ENCODE measurements at regions not wholly inside any gene's neighbourhood (a gene's known extent, or its start where the extent isn't known, plus 50 kb on each side); places are given as distances from the start of the nearest gene placed in this dataset.

DNA sequence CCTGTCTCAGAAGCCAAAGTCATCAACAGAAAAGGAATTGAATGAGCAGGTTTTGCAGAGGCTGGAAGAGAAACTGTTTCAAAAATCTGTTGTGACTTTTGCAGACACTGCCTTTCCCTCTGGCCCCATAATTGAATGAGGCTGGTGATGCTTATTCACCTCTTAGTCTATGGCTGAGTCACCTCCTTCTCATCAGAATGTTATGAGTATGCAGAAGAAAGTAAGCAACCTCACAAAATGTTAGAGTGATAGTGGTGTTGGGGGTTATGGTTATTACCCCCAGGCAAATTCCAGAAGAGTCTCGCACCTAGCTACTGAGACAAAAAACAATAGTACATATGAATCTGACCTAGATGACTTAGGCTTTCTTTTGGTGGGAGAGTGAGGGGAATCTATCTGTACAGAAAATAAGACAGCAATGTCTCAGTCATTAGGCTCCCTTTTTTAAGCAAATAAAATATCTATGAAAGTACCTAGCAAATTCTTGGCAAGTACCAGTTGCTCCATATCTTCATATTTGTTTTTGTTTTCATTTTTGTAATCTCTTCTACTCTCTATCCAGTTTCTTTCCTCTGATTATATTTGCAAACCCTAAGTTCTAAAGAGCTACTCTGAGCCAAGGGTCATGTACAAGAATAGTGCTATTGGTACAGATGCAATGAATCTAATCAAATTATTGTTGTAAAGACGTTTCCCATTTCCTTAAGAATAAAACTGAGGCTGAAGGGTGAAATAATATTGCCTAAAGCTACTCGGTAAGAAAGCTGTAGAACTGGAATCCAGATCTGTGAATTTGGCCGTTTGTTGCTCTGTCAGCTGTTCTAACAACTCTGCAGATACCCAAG, 498.1 kb upstream of the TNC start:
- no peak for DNase-seq

DNA sequence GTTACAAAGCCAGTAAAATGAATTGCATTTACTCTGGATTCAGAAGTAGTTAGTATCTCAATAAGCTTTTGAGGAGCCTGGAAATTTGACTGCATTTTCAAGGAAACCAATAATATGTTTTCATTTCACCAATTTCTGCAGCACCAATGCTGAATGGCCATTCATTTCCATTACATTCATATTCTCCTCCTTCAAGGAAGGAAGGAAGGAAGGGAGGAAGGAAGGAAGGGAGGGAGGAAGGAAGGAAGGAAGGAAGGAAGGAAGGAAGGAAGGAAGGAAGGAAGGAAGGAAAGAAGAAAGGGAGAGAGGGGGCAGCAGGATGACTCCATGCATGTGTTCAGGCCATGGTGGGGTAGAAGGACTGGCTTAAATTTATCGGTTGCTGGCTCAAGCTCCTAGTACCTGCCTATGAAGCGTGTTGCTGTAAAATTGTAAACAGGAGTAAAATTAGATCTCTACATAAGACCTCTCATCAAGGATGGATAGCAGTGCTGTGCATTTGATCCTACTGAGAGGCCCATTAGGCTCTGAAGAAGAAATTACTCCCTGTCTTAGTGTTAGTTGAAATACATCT, 498.8 kb upstream of the TNC start:
- no peak for DNase-seq

DNA sequence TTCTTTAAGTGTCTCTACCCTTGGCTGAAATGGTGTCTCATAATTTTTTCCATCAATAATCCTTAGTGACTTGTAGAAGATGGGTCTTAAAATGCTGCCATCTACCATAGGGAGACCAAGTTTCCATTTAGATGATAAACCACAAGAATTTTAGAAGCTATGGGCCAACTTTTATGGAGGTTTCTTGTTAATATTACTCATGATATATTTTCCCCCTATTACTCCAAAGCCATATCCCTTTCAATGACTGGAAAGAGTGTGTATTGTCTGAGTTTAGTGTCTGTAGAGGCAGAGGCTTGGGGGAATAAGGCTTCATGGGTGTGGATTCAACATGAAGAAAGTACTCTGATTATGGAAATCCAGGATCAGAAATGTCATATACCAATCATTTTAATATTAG, 507.3 kb upstream of the TNC start:
- no peak for DNase-seq

DNA sequence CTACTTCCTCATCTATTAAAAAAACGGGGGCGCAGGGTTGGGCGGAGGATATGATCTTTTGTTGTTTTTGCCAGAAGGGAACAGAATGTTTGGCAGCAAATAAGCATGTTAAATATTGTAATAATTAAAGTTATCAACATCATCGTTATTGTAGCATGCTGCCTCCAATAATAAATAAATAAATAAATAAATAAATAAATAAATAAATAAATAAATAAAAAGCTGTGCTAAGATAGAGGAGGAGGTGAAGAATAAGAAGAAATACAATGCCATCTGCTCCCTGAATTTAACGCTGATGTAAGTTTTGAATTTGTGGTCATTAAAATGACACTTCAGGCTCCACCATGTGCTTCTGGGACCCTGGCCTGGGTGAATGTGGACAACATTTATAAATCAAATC, 508.0 kb upstream of the TNC start:
- no peak for DNase-seq

DNA sequence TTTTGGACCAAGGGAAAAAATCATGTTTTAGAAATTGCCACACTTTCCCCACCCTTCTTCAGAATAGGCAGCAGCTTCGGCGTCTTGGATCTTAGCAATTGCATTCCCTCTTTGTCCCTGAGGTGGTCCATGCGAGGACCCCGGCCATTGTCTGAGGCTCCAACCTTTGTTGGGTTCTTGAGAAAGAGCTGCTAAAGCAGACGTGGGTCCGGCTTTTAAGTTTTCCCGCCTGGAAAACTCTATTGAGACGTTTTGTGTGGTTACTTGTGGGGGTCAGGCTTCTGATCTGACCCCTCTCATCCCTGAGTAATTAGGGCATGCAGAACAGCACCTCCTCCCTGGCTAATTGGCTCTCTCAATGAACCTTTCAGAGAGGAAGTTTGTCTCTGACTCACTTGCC, 509.6 kb upstream of the TNC start:
- no peak for DNase-seq

DNA sequence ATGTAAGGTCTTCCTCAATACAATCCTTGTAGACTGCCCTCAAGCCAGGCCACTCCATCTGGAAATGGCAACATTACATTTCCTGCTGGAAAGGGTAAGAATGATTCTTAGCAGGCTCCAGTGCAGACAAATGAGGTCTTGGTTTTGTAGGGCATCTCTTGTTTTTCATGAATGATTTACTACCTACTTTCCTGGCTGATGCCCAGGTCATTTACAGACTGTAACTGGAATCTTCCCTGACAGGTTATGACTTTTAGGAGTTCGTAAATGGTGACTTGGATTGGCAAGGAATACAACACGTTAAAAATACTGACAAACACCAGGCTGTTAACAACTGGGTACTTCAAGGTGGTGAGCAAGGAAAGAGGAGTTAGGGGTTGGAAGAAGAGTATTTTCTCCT, 510.5 kb upstream of the TNC start:
- DNase-seq, result no peak

DNA sequence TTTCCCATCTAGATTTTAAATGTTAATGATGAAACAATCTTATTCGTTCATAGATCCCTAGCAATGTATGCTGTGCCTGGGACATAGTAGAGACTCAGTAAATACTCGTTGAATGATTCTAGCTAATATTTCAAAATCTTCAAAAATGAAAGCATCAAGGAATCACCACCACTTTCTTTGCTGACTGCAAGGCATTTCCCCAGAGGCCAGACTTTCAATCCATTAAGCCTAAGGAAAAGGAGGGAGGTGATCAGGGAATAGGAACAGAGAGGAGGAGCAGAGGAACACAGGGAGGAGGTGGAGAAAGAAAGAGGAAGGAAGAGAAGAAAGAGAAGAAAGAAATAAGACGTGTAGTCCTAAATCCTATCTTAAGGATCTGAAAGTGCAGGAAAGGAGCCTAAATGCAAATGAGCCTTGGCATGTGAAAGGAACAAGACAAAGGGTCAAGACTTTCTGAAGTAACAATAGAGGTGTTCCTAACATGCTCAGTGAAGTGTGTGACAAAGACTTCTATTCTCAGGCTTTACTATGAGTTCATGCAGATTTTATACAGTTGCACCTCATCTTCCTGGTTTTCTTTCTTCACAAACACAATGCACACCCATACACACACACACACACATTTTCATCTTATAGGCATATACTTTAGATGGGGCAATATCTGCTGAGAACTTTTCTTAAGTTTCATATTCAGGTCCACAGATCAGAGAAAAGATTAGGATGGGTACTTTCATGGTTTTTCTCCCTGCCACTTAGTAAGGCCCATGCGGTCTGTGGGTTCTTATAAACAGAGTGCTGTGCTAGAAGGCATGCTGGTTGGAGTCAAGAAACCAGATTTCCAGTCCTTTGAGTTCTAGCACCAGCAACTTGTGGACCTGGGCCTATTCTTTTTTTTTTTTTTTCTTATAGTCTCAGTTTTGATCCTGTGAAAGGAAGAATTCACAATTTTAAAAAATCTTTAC, 512.2 kb upstream of the TNC start:
- no peak for DNase-seq

DNA sequence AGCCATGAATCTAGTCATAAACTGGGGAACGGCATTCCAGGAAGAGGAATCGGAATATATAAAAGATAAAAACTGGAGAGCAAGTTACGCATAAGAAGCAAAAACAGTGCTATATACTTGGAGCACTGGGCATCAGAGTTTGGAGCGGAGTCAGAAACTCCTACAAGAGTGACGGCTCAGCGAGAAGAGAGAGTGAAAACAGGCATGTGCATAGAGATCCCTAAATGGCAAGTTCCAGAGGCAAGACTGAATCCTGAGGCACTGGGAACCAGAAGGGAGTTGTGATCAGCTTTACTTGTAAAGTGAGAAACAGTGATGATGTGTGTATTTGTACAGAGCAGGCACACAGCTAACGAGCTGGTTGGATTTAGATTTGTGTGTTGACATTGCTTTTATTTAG, 514.4 kb upstream of the TNC start:
- no peak for DNase-seq

DNA sequence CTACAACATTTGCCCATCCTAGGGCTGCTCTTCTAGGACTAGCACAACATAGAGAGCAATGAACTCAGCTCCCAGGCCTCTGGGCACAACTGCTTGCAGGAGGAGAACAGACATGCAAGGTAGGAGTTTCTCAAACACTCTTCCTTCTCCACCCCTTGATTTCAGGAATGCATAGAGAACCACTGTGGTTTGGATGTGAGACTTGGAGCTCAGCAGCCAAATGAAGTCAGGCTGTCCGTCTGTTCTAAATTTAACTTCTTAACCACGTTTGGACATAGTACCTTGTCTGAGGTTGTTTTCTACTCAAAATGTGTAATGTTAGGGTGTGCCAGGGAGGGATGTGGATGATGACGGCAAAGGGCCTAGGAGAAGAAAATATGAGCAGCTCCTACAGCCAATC, 515.1 kb upstream of the TNC start:
- no peak for DNase-seq

DNA sequence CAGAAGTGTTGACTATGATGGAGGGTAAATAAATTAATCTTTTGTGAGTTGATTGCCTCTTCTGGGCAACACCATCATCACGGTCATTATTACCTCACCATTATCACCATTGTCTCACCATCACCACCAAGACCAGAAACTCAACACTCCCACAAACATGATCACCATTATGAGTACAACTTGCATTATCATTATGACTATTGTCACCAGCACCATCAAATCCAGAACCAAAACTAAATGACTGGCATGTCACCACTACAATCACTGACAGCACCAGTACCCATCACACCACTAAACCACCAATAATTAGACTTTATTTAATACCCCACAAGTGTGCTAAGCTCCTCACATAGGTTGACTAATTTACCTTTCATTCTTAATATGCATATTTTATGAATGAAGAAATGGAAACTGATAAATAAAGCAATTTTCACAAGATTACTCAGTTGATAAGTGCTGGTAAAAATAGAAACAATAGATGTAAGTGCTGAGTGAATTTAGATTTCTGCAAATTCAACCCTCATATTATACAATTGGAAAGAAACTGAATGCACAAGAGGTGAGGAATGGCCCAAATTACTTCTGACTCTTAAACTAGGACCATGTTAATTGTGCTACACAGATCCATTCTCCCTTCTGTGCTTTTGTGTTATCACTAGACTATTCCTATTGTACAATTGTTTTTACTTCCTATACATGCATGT, 517.8 kb upstream of the PAPPA start:
- no peak for DNase-seq

DNA sequence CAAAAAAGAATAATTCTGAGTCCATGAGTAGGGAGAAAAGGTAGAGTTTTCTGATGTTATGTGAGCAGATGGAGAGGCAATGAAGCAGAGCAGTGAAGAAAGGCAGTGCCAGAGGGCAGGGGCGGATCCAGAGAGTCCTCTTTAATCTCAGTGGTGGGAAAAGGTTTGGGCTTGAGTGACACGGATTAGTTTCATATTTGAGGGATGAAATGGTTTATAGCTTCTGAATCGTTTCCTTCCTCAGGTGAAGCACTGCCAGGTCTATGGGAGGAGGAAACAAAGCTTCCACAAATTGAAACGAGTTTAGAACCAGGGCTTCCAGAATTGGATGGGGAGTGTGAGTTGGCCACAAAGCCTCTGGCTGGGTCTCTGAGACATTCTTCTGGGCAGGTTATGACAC, 517.0 kb upstream of the PAPPA start:
- no peak for DNase-seq

DNA sequence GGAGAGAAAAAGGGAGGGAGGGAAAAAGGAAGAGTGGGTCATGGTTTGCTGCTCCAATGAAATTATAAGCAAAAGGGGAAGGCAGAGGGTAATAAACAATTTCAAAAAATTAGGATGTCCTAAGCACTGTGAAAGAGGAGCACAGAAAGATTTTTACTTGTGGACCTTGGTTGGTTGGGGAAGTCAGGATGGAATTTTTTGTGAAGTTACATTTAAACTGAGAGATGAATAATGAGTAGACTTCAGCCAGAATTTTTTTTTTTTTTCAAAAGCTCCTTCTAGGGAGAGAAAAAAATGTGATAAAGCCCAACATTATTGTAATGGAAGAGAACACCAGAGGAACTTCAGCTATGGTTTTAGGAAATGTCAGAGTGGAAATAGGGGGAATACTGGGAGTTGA, 515.9 kb upstream of the PAPPA start:
- DNase-seq, result no peak

DNA sequence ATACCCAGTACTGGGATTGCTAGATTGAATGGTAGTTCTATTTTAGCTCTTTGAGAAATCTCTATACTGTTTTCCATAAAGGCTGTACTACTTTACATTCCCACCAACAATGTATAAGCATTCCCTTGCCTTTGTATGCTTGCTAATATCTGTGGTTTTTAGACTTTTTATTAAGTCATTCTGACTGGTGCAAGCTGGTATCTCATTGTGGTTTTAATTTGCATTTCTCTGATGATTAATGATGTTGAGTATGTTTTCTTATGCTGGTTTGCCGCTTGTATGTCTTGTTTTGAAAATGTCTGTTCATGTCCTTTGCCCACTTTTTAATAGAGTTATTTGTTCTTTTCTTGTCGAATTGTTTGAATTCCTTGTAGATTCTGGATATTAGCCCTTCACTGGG, 512.7 kb upstream of the PAPPA start:
- DNase-seq, result no peak

DNA sequence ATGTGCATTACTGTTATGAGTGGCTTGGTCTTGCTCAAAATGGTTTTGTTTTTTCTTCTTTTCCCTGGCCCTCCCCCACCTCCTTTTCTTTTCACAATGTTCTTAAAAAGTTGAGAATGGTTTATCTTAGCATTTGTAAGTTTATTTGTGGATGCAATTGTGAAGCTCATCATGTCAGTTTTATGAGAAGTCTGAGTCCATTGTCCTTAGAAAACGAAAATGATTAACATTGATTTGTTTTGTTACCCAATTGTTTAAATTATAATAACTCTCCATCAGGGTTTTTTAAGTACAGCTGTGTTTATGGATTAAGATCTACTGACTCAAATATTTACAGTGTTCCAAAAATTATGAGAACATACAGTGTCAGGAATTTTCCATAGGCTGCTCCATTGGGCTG, 511.3 kb upstream of the PAPPA start:
- no peak for DNase-seq

DNA sequence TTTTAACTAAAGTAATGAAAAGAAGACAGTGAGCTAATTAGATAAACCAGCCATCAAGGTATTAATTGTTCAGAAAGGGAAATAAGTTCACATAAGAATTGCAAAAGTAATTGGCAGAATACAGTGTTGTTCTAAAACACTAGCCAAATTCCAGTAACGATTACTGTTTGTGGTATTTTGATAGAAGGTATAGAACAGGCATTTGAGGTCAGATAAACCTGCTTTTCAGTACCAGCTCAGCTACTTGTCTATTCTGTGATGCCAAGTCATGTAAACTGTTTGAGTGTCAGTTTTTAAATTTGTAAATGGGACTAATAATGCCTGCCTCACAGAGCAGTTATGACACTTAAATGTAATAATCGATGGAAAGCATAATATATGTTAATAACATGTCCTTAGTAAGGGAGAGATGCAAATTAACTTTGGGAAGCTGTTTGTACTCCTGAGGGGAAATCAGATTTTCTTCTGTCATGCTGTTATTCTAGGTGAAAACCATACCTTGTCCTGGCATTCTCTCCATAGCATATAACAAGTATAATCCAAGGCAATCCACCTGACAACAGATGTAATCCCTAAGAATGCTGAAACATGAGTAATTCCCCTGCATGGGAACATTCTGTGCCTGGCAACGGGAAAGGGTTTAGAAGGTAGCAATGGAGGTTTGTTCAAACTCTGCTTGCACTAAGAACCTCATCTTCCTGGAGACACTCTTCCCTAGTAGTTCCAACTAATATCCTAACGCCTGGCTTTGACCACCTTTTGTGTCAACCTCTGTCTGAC, 509.5 kb upstream of the PAPPA start:
- DNase-seq, result no peak

DNA sequence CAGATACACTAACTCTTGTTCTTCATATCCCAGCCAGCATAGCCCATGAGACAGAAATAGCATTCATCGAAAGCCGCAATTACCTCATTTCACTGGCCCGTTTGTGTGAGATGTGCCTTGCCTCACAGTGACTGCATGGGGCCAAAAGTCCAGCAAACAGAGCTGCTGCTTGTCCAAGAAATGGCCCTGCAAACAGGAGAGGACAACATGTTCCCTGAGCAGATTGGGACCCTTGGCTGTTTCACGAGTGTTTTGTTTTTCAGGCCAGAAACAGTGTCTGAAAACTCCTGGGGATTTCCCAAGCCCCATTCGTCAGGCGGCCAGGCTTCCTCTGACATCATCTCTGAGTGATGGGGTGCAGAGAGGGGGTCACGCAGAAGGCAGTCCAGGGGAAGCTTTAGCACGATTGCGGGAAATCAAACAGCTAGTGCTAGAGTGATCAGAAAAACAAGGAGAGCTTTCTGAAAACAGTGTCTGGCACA, 503.6 kb upstream of the PAPPA start:
- no peak for DNase-seq

DNA sequence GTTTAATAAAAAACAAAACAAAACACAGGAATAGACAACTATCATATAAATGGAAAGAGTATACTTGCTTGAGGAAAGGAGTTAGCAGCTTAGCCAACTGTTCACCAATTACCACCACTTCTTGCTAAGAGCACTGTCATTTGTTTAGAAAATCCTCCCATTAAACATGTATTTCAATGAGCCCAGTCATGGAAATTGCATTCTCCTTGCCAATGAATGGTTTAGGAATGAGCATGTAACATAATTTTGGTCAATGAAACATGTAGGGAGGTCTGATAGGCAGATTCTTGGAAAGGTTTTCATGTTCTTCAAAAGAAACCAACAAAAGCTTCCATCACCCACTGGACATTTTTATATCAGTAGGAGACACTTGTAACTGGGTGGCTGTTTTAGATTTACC, 502.8 kb upstream of the PAPPA start:
- no peak for DNase-seq

DNA sequence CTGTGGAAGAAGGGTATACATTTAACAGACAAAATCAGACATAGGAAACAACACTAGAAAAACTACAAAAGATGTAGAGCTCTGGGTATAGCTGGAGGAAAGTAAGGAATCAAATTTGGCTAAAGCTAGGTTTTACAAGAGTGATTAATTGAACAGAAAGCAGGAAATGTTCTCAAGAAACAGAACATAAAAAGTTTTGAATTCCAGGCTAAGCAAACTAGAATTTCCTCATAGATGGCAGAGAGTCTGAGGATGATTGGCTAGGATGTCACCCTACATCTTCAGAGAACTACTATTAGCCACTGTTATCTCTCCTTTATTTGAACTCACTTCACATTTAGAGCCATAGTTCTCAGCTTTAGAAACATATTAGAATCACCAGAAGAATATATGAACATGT, 502.1 kb upstream of the PAPPA start:
- DNase-seq, result no peak

DNA sequence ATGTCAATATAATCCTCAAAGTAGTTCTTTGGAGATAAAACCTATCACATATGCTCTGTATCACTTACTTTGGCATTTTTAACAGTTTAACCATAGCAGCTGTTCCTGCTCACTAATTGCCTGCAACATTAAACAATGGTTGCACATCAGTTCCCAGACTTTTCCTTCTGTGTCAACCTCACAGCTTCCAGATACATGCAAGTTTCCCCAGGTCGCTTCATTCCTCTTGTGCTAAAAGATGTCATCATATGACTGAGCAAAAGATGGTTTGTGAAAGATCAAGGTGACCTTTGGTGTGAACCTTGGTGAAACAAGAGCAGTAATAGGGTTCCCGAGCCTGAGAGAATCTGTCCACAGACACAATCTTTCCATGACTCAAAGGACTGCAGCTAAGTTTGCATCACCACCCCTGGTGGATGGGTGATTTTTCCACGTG, 500.4 kb upstream of the PAPPA start:
- no peak for DNase-seq

DNA sequence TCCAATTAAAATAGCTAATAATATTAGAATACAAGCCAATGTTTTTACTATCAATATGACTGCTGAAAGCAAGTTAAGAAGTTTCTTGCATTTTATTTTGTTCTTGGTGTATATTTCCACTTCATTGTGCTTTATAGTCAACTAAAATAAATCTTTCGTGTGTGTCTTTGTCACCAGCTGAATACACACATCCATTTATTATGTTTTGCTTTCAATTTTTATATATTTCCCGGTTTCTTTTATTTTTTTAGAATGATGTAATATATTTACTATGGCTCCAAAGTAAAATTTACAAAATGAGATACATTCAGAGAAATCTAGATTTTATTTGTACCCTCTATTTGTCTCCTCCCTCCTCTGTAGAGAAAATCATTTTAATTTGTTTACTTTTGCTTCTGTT, 495.9 kb upstream of the PAPPA start:
- DNase-seq, result no peak

DNA sequence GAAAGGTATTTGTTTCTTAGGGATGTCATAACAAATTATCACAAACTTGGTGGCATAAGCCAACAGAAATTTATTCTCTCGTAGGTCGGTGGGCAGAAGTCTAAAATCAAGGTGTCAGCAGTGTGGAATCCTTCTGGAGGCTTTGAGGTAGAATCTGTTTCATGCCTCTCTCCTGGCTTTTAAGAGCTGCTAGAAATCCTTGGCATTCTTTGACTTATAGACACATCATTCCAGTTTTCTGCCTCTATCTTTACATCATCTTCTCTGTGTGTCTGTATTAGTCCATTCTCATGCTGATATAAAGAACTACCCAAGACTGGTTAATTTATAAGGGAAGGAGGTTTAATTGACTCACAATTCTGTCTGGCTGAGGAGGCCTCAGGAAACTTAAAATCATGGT, 488.1 kb upstream of the PAPPA start:
- DNase-seq, result no peak

Measured in renal pelvis (tissue), 1 donor.